Tibial nerve (tissue), 4 donors: ENCODE measurements at regions not wholly inside any gene's neighbourhood (a gene's known extent, or its start where the extent isn't known, plus 50 kb on each side); places are given as distances from the start of the nearest gene placed in this dataset.

ENCODE experiments used
- EP300 ChIP-seq, 2 donors: sonication (generic); formaldehyde crosslinking; IDR thresholded peaks; one replicate each; pipeline ENCODE4 v1.6.1; 2017; ENCODE audit warnings: antibody characterized with exemption in 2 of 2, mild to moderate bottlenecking in 1 of 2
- POLR2A ChIP-seq, 2 donors: fragments of 450-650 bp; IDR thresholded peaks; one replicate each; pipeline ENCODE4 v1.6.1; 2017; ENCODE audit warnings: antibody characterized with exemption in 2 of 2, mild to moderate bottlenecking in 2 of 2, moderate library complexity in 2 of 2
- TF ChIP-seq, protein P1 (sequence below), 5 experiments: fragments of 200-600 bp in 3 of 5; fragments of 450-650 bp in 2 of 5; sonication (generic) in 3 of 5; IDR thresholded peaks; one replicate each; pipeline ENCODE4 v1.5.1; 2016 to 2019; ENCODE audit warnings: antibody characterized with exemption in 5 of 5, mild to moderate bottlenecking in 3 of 5, moderate library complexity in 2 of 5

DNA sequence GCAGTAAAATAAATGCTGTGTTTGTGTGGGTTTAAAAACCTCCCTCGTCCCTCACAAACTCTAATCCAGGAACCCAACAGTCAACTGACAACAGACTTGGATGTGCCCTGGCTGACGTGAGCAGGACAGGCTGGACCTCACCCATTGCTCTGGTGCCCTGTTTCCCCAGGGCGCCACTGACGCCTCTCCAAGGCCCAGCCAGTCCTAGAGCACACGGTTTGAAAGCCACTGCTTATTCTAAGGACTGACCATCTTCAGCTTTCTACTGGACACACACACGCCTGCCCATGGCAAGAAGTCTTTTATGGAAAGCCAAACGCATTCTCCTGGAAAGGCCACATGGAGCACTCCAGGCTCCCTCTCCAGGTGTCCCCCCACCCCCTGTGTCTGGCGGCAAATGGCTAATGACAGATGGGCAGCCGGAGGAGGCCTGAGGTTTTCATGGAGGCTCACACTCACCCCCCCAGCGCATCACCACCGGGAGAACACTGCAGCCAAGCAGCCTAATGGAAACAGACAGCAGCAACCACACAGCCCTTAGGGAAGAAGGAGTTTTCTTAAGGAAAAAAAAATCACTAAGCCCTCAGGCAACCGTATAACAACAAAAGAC lies 319.2 kb downstream of the SOX9 start:
- TF ChIP-seq, protein P1, sequence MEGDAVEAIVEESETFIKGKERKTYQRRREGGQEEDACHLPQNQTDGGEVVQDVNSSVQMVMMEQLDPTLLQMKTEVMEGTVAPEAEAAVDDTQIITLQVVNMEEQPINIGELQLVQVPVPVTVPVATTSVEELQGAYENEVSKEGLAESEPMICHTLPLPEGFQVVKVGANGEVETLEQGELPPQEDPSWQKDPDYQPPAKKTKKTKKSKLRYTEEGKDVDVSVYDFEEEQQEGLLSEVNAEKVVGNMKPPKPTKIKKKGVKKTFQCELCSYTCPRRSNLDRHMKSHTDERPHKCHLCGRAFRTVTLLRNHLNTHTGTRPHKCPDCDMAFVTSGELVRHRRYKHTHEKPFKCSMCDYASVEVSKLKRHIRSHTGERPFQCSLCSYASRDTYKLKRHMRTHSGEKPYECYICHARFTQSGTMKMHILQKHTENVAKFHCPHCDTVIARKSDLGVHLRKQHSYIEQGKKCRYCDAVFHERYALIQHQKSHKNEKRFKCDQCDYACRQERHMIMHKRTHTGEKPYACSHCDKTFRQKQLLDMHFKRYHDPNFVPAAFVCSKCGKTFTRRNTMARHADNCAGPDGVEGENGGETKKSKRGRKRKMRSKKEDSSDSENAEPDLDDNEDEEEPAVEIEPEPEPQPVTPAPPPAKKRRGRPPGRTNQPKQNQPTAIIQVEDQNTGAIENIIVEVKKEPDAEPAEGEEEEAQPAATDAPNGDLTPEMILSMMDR (IDR thresholded peaks at IDR 0.05) = no peak
- TF ChIP-seq POLR2A (IDR thresholded peaks at IDR 0.05) (no peak), EP300 (IDR thresholded peaks at IDR 0.05) (no peak)
